ENCODE measurements at regions not wholly inside any gene's neighbourhood (a gene's known extent, or its start where the extent isn't known, plus 50 kb on each side); places are given as distances from the start of the nearest gene placed in this dataset.
A peak's percentile ranks its signal among the peaks of the same experiment; 100 is the strongest.

GRCh38 chr1:221874285-221875003 lies 132.6 kb upstream of the DUSP10 start:
- Histone ChIP-seq H3K79me1 (replicated peaks; ENCODE audit: low read length, poor library complexity, severe bottlenecking) (no peaks in the 10 kb centered on the region), H4K8ac (ENCODE audit: low read length) (no peak overlapping the region), H3K27me3 (ENCODE audit: control insufficient read depth in 1 of 2, insufficient read depth in 1 of 2, low read length in 2 of 2) (no peaks in the 10 kb centered on the region), H3K4ac (ENCODE audit: low read depth in 1 of 2, low read length in 2 of 2) (peak overlapping the region in 1 of 2 experiments; percentile 73), H3K18ac (ENCODE audit: low read depth in 1 of 2, low read length in 2 of 2) (peak overlapping the region in 1 of 2 experiments; percentile 80), H2BK5ac (ENCODE audit: low read depth, low read length, poor library complexity, severe bottlenecking) (no peak overlapping the region), H3K9me3 (ENCODE audit: control insufficient read depth, low read length) (no peaks in the 10 kb centered on the region), H2BK12ac (ENCODE audit: low read length in 2 of 2) (peak overlapping the region; percentile 25 to 80), H3K9ac (ENCODE audit: low read length) (peak overlapping the region; percentile 14), H3K23ac (ENCODE audit: low read length in 2 of 2) (no peak overlapping the region), H4K91ac (ENCODE audit: low read length) (no peak overlapping the region), H3K4me3 (ENCODE audit: insufficient read depth in 1 of 2, low read depth in 1 of 2, low read length in 2 of 2) (no peak overlapping the region), H3K4me2 (ENCODE audit: low read length, poor library complexity, severe bottlenecking) (no peak overlapping the region), H3K36me3 (ENCODE audit: control insufficient read depth in 1 of 2, insufficient read depth in 2 of 2, low read depth in 1 of 2, low read length in 2 of 2) (no peaks in the 10 kb centered on the region), H3K14ac (ENCODE audit: low read length in 2 of 2) (no peak overlapping the region), H2AK5ac (ENCODE audit: low read length, severe bottlenecking) (no peak overlapping the region), H2AFZ (ENCODE audit: low read depth, low read length) (peak overlapping the region; percentile 62), H2BK15ac (ENCODE audit: low read depth, poor library complexity, severe bottlenecking) (no peak overlapping the region), H3K27ac (ENCODE audit: low read length, poor library complexity, severe bottlenecking) (no peak overlapping the region), H2BK120ac (ENCODE audit: low read depth, low read length) (no peak overlapping the region), H3K4me1 (ENCODE audit: control insufficient read depth, insufficient read depth, low read depth, low read length) (no peaks in the 10 kb centered on the region)
- DNase-seq: no peak
- 98% methylated on average over 3 of the region's 3 CpGs for WGBS

- H4K8ac ChIP-seq (ENCODE audit: low read length): peak overlapping the region; percentile 10
- WGBS: 88% methylated on average over 1 of the region's 2 CpGs
- no peak overlapping the region for H3K9ac ChIP-seq (ENCODE audit: low read length)
- H3K9me3 ChIP-seq (ENCODE audit: control insufficient read depth, low read length): no peaks in the 10 kb centered on the region
- no peak overlapping the region for H3K4me3 ChIP-seq (ENCODE audit: insufficient read depth in 1 of 2, low read depth in 1 of 2, low read length in 2 of 2)
- no peak overlapping the region for H2BK120ac ChIP-seq (ENCODE audit: low read depth, low read length)
- H3K14ac ChIP-seq (ENCODE audit: low read length in 2 of 2): peak overlapping the region in 1 of 2 experiments; percentile 75
- no peak overlapping the region for H2BK5ac ChIP-seq (ENCODE audit: low read depth, low read length, poor library complexity, severe bottlenecking)
- H3K27me3 ChIP-seq (ENCODE audit: control insufficient read depth in 1 of 2, insufficient read depth in 1 of 2, low read length in 2 of 2): no peaks in the 10 kb centered on the region
- no peak overlapping the region for H4K91ac ChIP-seq (ENCODE audit: low read length)
- no peak overlapping the region for H3K4me2 ChIP-seq (ENCODE audit: low read length, poor library complexity, severe bottlenecking)
- H3K4me1 ChIP-seq (ENCODE audit: control insufficient read depth, insufficient read depth, low read depth, low read length): no peaks in the 10 kb centered on the region
- no peak for DNase-seq
- H2AFZ ChIP-seq (ENCODE audit: low read depth, low read length): no peak overlapping the region
- peak overlapping the region in 1 of 2 experiments; percentile 94 for H3K18ac ChIP-seq (ENCODE audit: low read depth in 1 of 2, low read length in 2 of 2)
- H3K23ac ChIP-seq (ENCODE audit: low read length in 2 of 2): no peak overlapping the region
- no peak overlapping the region for H3K4ac ChIP-seq (ENCODE audit: low read depth in 1 of 2, low read length in 2 of 2)
- H3K27ac ChIP-seq (ENCODE audit: low read length, poor library complexity, severe bottlenecking): no peak overlapping the region
- H2BK12ac ChIP-seq (ENCODE audit: low read length in 2 of 2): peak overlapping the region in 1 of 2 experiments; percentile 60
- no peaks in the 10 kb centered on the region for H3K79me1 ChIP-seq (replicated peaks; ENCODE audit: low read length, poor library complexity, severe bottlenecking)
- H2BK15ac ChIP-seq (ENCODE audit: low read depth, poor library complexity, severe bottlenecking): no peak overlapping the region
- no peaks in the 10 kb centered on the region for H3K36me3 ChIP-seq (ENCODE audit: control insufficient read depth in 1 of 2, insufficient read depth in 2 of 2, low read depth in 1 of 2, low read length in 2 of 2)
- no peak overlapping the region for H2AK5ac ChIP-seq (ENCODE audit: low read length, severe bottlenecking)
Measured at GRCh38 chr1:221873673-221874072, 131.8 kb upstream of the DUSP10 start.

- H3K4me1 ChIP-seq (ENCODE audit: control insufficient read depth, insufficient read depth, low read depth, low read length): no peaks in the 10 kb centered on the region
- H3K9me3 ChIP-seq (ENCODE audit: control insufficient read depth, low read length): no peaks in the 10 kb centered on the region
- H3K9ac ChIP-seq (ENCODE audit: low read length): no peak overlapping the region
- no peak overlapping the region for H3K4ac ChIP-seq (ENCODE audit: low read depth in 1 of 2, low read length in 2 of 2)
- no peak overlapping the region for H3K14ac ChIP-seq (ENCODE audit: low read length in 2 of 2)
- H3K27ac ChIP-seq (ENCODE audit: low read length, poor library complexity, severe bottlenecking): no peak overlapping the region
- H3K27me3 ChIP-seq (ENCODE audit: control insufficient read depth in 1 of 2, insufficient read depth in 1 of 2, low read length in 2 of 2): no peaks in the 10 kb centered on the region
- H2BK15ac ChIP-seq (ENCODE audit: low read depth, poor library complexity, severe bottlenecking): no peak overlapping the region
- H3K4me2 ChIP-seq (ENCODE audit: low read length, poor library complexity, severe bottlenecking): no peak overlapping the region
- no peak overlapping the region for H3K4me3 ChIP-seq (ENCODE audit: insufficient read depth in 1 of 2, low read depth in 1 of 2, low read length in 2 of 2)
- no peak overlapping the region for H2BK120ac ChIP-seq (ENCODE audit: low read depth, low read length)
- no peak overlapping the region for H4K8ac ChIP-seq (ENCODE audit: low read length)
- H4K91ac ChIP-seq (ENCODE audit: low read length): no peak overlapping the region
- H2BK5ac ChIP-seq (ENCODE audit: low read depth, low read length, poor library complexity, severe bottlenecking): no peak overlapping the region
- 91% methylated on average over 3 of the region's 6 CpGs for WGBS
- no peak for DNase-seq
- H2AK5ac ChIP-seq (ENCODE audit: low read length, severe bottlenecking): no peak overlapping the region
- H3K18ac ChIP-seq (ENCODE audit: low read depth in 1 of 2, low read length in 2 of 2): no peak overlapping the region
- no peak overlapping the region for H3K23ac ChIP-seq (ENCODE audit: low read length in 2 of 2)
- no peaks in the 10 kb centered on the region for H3K79me1 ChIP-seq (replicated peaks; ENCODE audit: low read length, poor library complexity, severe bottlenecking)
- H3K36me3 ChIP-seq (ENCODE audit: control insufficient read depth in 1 of 2, insufficient read depth in 2 of 2, low read depth in 1 of 2, low read length in 2 of 2): no peaks in the 10 kb centered on the region
- no peak overlapping the region for H2BK12ac ChIP-seq (ENCODE audit: low read length in 2 of 2)
- no peak overlapping the region for H2AFZ ChIP-seq (ENCODE audit: low read depth, low read length)
Measured at GRCh38 chr1:221871056-221871455, 129.2 kb upstream of the DUSP10 start.

GRCh38 chr1:221869779-221870178 lies 127.9 kb upstream of the DUSP10 start:
- Histone ChIP-seq H3K4me1 (ENCODE audit: control insufficient read depth, insufficient read depth, low read depth, low read length) (no peaks in the 10 kb centered on the region), H3K27ac (ENCODE audit: low read length, poor library complexity, severe bottlenecking) (no peak overlapping the region), H2AK5ac (ENCODE audit: low read length, severe bottlenecking) (no peak overlapping the region), H2BK15ac (ENCODE audit: low read depth, poor library complexity, severe bottlenecking) (no peak overlapping the region), H2AFZ (ENCODE audit: low read depth, low read length) (no peak overlapping the region), H3K9ac (ENCODE audit: low read length) (peak overlapping the region; percentile 64), H3K79me1 (replicated peaks; ENCODE audit: low read length, poor library complexity, severe bottlenecking) (no peaks in the 10 kb centered on the region), H3K4me2 (ENCODE audit: low read length, poor library complexity, severe bottlenecking) (no peak overlapping the region), H3K36me3 (ENCODE audit: control insufficient read depth in 1 of 2, insufficient read depth in 2 of 2, low read depth in 1 of 2, low read length in 2 of 2) (no peaks in the 10 kb centered on the region), H2BK5ac (ENCODE audit: low read depth, low read length, poor library complexity, severe bottlenecking) (no peak overlapping the region), H3K4ac (ENCODE audit: low read depth in 1 of 2, low read length in 2 of 2) (no peak overlapping the region), H4K8ac (ENCODE audit: low read length) (no peak overlapping the region), H3K14ac (ENCODE audit: low read length in 2 of 2) (no peak overlapping the region), H2BK120ac (ENCODE audit: low read depth, low read length) (no peak overlapping the region), H3K23ac (ENCODE audit: low read length in 2 of 2) (no peak overlapping the region), H3K4me3 (ENCODE audit: insufficient read depth in 1 of 2, low read depth in 1 of 2, low read length in 2 of 2) (no peak overlapping the region), H2BK12ac (ENCODE audit: low read length in 2 of 2) (no peak overlapping the region), H3K27me3 (ENCODE audit: control insufficient read depth in 1 of 2, insufficient read depth in 1 of 2, low read length in 2 of 2) (no peaks in the 10 kb centered on the region), H3K18ac (ENCODE audit: low read depth in 1 of 2, low read length in 2 of 2) (no peak overlapping the region), H4K91ac (ENCODE audit: low read length) (no peak overlapping the region), H3K9me3 (ENCODE audit: control insufficient read depth, low read length) (no peaks in the 10 kb centered on the region)
- DNase-seq: peak; percentile 43
- WGBS: 48% methylated on average over 3 of the region's 3 CpGs

Measured in mesenchymal stem cell (in vitro differentiated cells and primary cell).